D721Med (cell line): ENCODE measurements at regions not wholly inside any gene's neighbourhood (a gene's known extent, or its start where the extent isn't known, plus 50 kb on each side); places are given as distances from the start of the nearest gene placed in this dataset.
"Not testable (repeated sequence)": the region's sequence is repeated elsewhere in the genome, so short reads cannot be mapped to it uniquely, and the experiment has no call there.

Experiments used
- DNase-seq: peaks from one replicate; pipeline ENCODE4 v3.0.0; 2011; ENCODE audit warnings: low spot score; ENCODE audit not compliant: insufficient read length
- FAIRE-seq: peaks from 2 replicates; lab custom pipeline; 2011; peaks lifted over from hg19 to GRCh38; lab: Jason Lieb, UNC
- TF ChIP-seq, protein P1 (sequence below): IDR thresholded peaks from 2 replicates; pipeline ENCODE4 v1.5.1; 2012; ENCODE audit warnings: mild to moderate bottlenecking, control low read depth; ENCODE audit not compliant: insufficient read depth; ENCODE audit errors: missing control alignments

DNA sequence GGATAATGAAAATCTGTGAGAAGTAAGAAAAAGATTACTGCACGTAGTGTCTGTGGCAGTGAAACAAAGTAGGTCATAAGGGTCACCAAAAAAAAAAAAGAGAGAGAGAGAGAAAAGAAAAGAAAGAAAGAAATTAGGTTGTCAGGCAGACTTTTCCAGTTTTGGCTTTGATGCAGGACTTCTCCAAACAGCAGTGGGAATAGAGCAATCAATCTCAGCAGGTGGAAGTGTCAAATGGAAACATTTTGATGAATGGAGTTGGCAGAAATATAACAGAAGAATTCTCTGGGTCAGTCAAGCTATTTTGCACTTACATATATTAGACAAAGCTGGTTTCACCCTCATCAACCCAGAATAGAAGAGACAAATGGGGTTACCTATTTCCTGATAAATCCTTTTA is 745.8 kb downstream of the SLC6A15 start:
- DNase-seq (no peak), FAIRE-seq (no peak)
- TF ChIP-seq, protein P1, sequence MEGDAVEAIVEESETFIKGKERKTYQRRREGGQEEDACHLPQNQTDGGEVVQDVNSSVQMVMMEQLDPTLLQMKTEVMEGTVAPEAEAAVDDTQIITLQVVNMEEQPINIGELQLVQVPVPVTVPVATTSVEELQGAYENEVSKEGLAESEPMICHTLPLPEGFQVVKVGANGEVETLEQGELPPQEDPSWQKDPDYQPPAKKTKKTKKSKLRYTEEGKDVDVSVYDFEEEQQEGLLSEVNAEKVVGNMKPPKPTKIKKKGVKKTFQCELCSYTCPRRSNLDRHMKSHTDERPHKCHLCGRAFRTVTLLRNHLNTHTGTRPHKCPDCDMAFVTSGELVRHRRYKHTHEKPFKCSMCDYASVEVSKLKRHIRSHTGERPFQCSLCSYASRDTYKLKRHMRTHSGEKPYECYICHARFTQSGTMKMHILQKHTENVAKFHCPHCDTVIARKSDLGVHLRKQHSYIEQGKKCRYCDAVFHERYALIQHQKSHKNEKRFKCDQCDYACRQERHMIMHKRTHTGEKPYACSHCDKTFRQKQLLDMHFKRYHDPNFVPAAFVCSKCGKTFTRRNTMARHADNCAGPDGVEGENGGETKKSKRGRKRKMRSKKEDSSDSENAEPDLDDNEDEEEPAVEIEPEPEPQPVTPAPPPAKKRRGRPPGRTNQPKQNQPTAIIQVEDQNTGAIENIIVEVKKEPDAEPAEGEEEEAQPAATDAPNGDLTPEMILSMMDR: no peak

- FAIRE-seq: no peak
- TF ChIP-seq, protein P1: no peak
- no peak for DNase-seq
These were observed 746.5 kb downstream of the SLC6A15 start for GRCh38 chr12:84165998-84166571.

GRCh38 chr12:84161296-84161695 is 751.3 kb downstream of the SLC6A15 start:
- FAIRE-seq (no peak), DNase-seq (no peak)
- TF ChIP-seq, protein P1: no peak

- no peak for DNase-seq
- no peak for FAIRE-seq
- TF ChIP-seq, protein P1: no peak
These were observed 753.3 kb downstream of the SLC6A15 start for GRCh38 chr12:84159260-84159659.

DNA sequence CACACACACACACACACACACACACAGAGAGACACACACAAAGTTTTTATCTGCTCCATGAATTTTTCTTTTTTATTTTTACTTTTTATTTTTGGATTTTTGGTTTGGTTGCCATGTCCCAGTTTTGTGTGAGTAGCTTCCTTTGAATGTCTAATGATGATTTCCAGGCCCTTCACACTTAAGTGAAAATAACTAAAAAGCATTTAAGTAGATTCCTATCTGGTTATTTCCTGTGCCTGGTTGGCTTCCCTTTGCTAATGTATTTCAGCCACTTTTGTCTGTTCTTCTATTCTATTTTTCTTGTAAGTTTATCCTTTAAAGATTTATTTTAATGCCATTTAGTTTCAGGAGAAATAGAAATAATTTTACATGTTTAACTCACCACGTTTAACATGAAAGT is 755.4 kb downstream of the SLC6A15 start:
- no peak for DNase-seq
- TF ChIP-seq, protein P1: no peak
- no peak for FAIRE-seq

- not testable (repeated sequence) for FAIRE-seq, DNase-seq
These were observed 757.3 kb downstream of the SLC6A15 start for GRCh38 chr12:84154991-84155930.

DNA sequence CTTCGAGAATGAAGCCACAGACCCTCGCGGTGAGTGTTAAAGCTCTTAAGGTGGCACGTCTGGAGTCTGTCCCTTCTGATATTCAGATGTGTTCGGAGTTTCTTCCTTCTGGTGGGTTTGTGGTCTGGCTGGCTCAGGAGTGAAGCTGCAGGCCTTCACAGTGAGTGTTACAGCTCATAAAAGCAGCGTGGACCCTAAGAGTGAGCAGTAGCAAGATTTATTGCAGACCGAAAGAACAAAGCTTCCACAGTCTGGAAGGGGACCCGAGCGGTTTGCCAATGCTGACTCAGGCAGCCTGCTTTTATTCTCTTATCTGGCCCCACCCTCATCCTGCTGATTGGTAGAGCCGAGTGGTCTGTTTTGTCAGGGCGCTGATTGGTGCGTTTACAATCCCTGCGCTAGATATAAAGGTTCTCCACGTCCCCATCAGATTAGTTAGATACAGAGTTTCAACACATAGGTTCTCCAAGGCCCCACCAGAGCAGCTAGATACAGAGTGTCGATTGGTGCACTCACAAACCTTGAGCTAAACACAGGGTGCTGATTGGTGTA is 758.1 kb downstream of the SLC6A15 start:
- not testable (repeated sequence) for DNase-seq, FAIRE-seq

- TF ChIP-seq, protein P1: no peak
- DNase-seq (no peak), FAIRE-seq (no peak)
These were observed 762.4 kb downstream of the SLC6A15 start for GRCh38 chr12:84150201-84150600.
